PC-9 (cell line): ENCODE measurements at regions not wholly inside any gene's neighbourhood (a gene's known extent, or its start where the extent isn't known, plus 50 kb on each side); places are given as distances from the start of the nearest gene placed in this dataset.

ENCODE experiments used
- BruUV-seq: library from RNA; stranded (reverse); fragments of 400-500 nt; replicated peaks from 2 replicates; lab custom pipeline; 2021; lab: Mats Ljungman, UMichigan
- CTCF ChIA-PET: fragments of 300-600 bp; sonication (Branson Sonifier 250); formaldehyde crosslinking; loops from one replicate; lab custom pipeline; 2022; ENCODE audit warnings: antibody characterized with exemption; lab: Charles Lee
- POLR2A ChIA-PET: fragments of 300-600 bp; sonication (Branson Sonifier 250); formaldehyde crosslinking; loops from one replicate; lab custom pipeline; 2022; ENCODE audit warnings: antibody characterized with exemption; ENCODE audit not compliant: unreplicated experiment; lab: Charles Lee
- DNase-seq, 2 experiments: peaks; one replicate each; pipeline versions ENCODE4 v3.0.0 to v3.0.0-alpha.2; 2015 to 2022; ENCODE audit warnings: mixed read lengths in 1 of 2
- H2AFZ ChIP-seq: fragments of 200-600 bp; sonication (generic); 2 replicates; pipeline ENCODE4 v1.8.1; 2017; ENCODE audit warnings: antibody characterized with exemption
- H3F3A ChIP-seq: fragments of 200-600 bp; sonication (generic); 2 replicates; pipeline ENCODE4 v1.8.1; 2017; ENCODE audit warnings: antibody characterized with exemption, mild to moderate bottlenecking, low read depth; ENCODE audit not compliant: insufficient read depth
- H3K27ac ChIP-seq: fragments of 200-600 bp; sonication (generic); 2 replicates; pipeline ENCODE4 v1.6.1; 2016; ENCODE audit warnings: mixed run types
- H3K27me3 ChIP-seq: fragments of 200-600 bp; sonication (generic); 2 replicates; pipeline ENCODE4 v1.6.1; 2016; ENCODE audit warnings: low read depth, mixed run types; ENCODE audit not compliant: insufficient read depth
- H3K36me3 ChIP-seq: fragments of 200-600 bp; sonication (generic); 2 replicates; pipeline ENCODE4 v1.6.1; 2016; ENCODE audit warnings: low read depth, mixed run types
- H3K4me1 ChIP-seq: fragments of 200-600 bp; sonication (generic); replicated peaks from 2 replicates; pipeline ENCODE4 v1.6.1; 2016; ENCODE audit warnings: mixed run types; ENCODE audit not compliant: insufficient read depth
- H3K4me2 ChIP-seq: fragments of 200-600 bp; sonication (generic); 2 replicates; pipeline ENCODE4 v1.6.1; 2017; ENCODE audit warnings: mixed run types
- H3K4me3 ChIP-seq: fragments of 200-600 bp; sonication (generic); 2 replicates; pipeline ENCODE4 v1.6.1; 2016; ENCODE audit warnings: mixed run types
- H3K79me2 ChIP-seq: fragments of 200-600 bp; sonication (generic); 2 replicates; pipeline ENCODE4 v1.6.1; 2017; ENCODE audit warnings: low read depth, mixed run types
- H3K9me2 ChIP-seq: fragments of 200-600 bp; sonication (generic); 2 replicates; pipeline ENCODE4 v1.8.1; 2017; ENCODE audit warnings: mild to moderate bottlenecking; ENCODE audit not compliant: insufficient read depth
- H3K9me3 ChIP-seq: fragments of 200-600 bp; sonication (generic); 2 replicates; pipeline ENCODE4 v1.8.1; 2016; ENCODE audit warnings: low read depth; ENCODE audit not compliant: insufficient read depth
- H4K20me1 ChIP-seq: fragments of 200-600 bp; sonication (generic); 2 replicates; pipeline ENCODE4 v1.8.1; 2017; ENCODE audit not compliant: insufficient read depth
- CTCF ChIP-seq: fragments of 200-600 bp; sonication (generic); conservative IDR thresholded peaks from 2 replicates; pipeline ENCODE4 v1.6.1; 2017; ENCODE audit warnings: mixed run types, antibody characterized with exemption, mild to moderate bottlenecking, moderate library complexity
- EZH2 ChIP-seq: fragments of 200-600 bp; sonication (generic); IDR thresholded peaks from 2 replicates; pipeline ENCODE4 v1.8.0; 2017; ENCODE audit warnings: antibody characterized with exemption, low read depth
- intact Hi-C: fragments of 100-400 bp; cut with micrococcal nuclease; formaldehyde crosslinking; loops from one replicate; pipeline ENCODE4 v1.10.0; 2022; ENCODE audit not compliant: unreplicated experiment

GRCh38 chr18:79596446-79597175, 83.0 kb upstream of the CTDP1 start:
- no peaks in the 10 kb centered on the region for H3K4me1 ChIP-seq
- BruUV-seq = no TSS peak
- TF ChIP-seq CTCF (no peak), EZH2 (no peak)
- no peak overlapping the region for H2AFZ ChIP-seq
- H3K9me3 ChIP-seq = peaks cover 6% of the 10 kb centered on the region; the same call in 1 of the 2 replicates
- POLR2A ChIA-PET = no interaction called here
- no peaks in the 10 kb centered on the region for H3K36me3 ChIP-seq
- H3K27ac ChIP-seq = no peak overlapping the region
- intact Hi-C loops = no loop called here
- no peak overlapping the region for H3K4me3 ChIP-seq
- H4K20me1 ChIP-seq = no peaks in the 10 kb centered on the region
- H3K4me2 ChIP-seq = no peak overlapping the region
- no peaks in the 10 kb centered on the region for H3K79me2 ChIP-seq
- H3K9me2 ChIP-seq = no peaks in the 10 kb centered on the region
- DNase-seq = no peak
- 0 out of 2 replicates have a peak, but pooled peaks cover 4% of the 10 kb centered on the region for H3F3A ChIP-seq
- CTCF ChIA-PET = no interaction called here
- peaks cover 98% of the 10 kb centered on the region for H3K27me3 ChIP-seq

- Histone ChIP-seq H3K9me2 (no peaks in the 10 kb centered on the region), H3K4me1 (no peaks in the 10 kb centered on the region), H3K79me2 (no peaks in the 10 kb centered on the region), H3K9me3 (peaks cover 6% of the 10 kb centered on the region; the same call in 1 of the 2 replicates), H3K4me2 (no peak overlapping the region), H3K4me3 (no peak overlapping the region), H4K20me1 (no peaks in the 10 kb centered on the region), H3F3A (0 out of 2 replicates have a peak, but pooled peaks cover 4% of the 10 kb centered on the region), H3K27ac (no peak overlapping the region), H3K27me3 (peaks cover 95% of the 10 kb centered on the region), H2AFZ (no peak overlapping the region), H3K36me3 (no peaks in the 10 kb centered on the region)
- no peak for TF ChIP-seq CTCF
- TF ChIP-seq EZH2 = no peak
- intact Hi-C loops = no loop called here
- CTCF ChIA-PET = no interaction called here
- BruUV-seq = no TSS peak
- DNase-seq = no peak
- POLR2A ChIA-PET = no interaction called here
Measured at GRCh38 chr18:79597176-79597830, 82.3 kb upstream of the CTDP1 start.

- no peak for DNase-seq
- H3K36me3 ChIP-seq = no peaks in the 10 kb centered on the region
- peaks cover 1% of the 10 kb centered on the region; the same call in 1 of the 2 replicates for H3K9me3 ChIP-seq
- H2AFZ ChIP-seq = no peak overlapping the region
- H3K4me2 ChIP-seq = no peak overlapping the region
- POLR2A ChIA-PET = no interaction called here
- CTCF ChIA-PET = no interaction called here
- H4K20me1 ChIP-seq = no peaks in the 10 kb centered on the region
- no peaks in the 10 kb centered on the region for H3K79me2 ChIP-seq
- intact Hi-C loops = no loop called here
- no peaks in the 10 kb centered on the region for H3K9me2 ChIP-seq
- 0 out of 2 replicates have a peak, but pooled peaks cover 4% of the 10 kb centered on the region for H3F3A ChIP-seq
- no peak overlapping the region for H3K4me3 ChIP-seq
- peaks cover 94% of the 10 kb centered on the region for H3K27me3 ChIP-seq
- no peak overlapping the region for H3K27ac ChIP-seq
- TF ChIP-seq CTCF = no peak
- no peak for TF ChIP-seq EZH2
- H3K4me1 ChIP-seq = no peaks in the 10 kb centered on the region
- no TSS peak for BruUV-seq
Measured at GRCh38 chr18:79597831-79598632, 81.6 kb upstream of the CTDP1 start.
